Panc1 (cell line): ENCODE measurements at regions not wholly inside any gene's neighbourhood (a gene's known extent, or its start where the extent isn't known, plus 50 kb on each side); places are given as distances from the start of the nearest gene placed in this dataset.

ENCODE experiments used
- CTCF ChIP-seq: fragments of 450-650 bp; IDR thresholded peaks from 2 replicates; pipeline ENCODE4 v1.5.1; 2017; ENCODE audit warnings: mild to moderate bottlenecking
- REST ChIP-seq, 2 experiments: IDR thresholded peaks; 2 replicates each; pipeline ENCODE4 v1.6.1; 2011 to 2012; ENCODE audit warnings: low read depth in 2 of 2, control low read depth in 1 of 2, low read length in 1 of 2, mild to moderate bottlenecking in 1 of 2, moderate library complexity in 1 of 2; ENCODE audit not compliant: insufficient read depth in 1 of 2
- SIN3A ChIP-seq: IDR thresholded peaks from 2 replicates; pipeline ENCODE4 v1.6.1; 2012; ENCODE audit warnings: low read depth, mild to moderate bottlenecking, low read length, moderate library complexity, borderline replicate concordance; ENCODE audit not compliant: insufficient read depth

DNA sequence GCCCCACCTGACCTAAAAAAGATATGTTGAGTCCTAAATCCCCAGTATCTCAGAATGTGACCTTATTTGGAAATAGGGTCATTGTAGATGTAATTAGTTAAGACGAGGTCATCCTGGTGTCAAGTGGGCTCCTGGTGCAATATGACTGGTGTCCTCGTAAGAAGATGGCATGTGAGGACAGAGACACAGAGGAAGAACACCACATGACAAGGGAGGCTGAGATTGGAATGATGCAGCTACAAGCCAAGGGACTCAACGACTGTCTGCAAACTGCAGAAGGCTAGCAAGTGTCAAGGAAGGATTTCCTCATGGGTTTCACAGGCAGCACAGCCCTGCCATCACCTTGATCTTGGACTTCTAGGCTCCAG is 100.4 kb upstream of the DAP start:
- TF ChIP-seq CTCF: no peak
- TF ChIP-seq REST (IDR thresholded peaks at IDR 0.05; ENCODE audit: insufficient read depth in 1 of 2, low read depth in 2 of 2, low read length in 1 of 2): no peak
- no peak for TF ChIP-seq SIN3A
